Panc1 (cell line): ENCODE measurements at regions not wholly inside any gene's neighbourhood (a gene's known extent, or its start where the extent isn't known, plus 50 kb on each side); places are given as distances from the start of the nearest gene placed in this dataset.

ENCODE experiments used
- ATAC-seq: fragments of 200-7000 bp; cut with Tn5 transposase; 2 replicates; pipeline ENCODE4 v1.9.1; 2020; ENCODE audit warnings: mild to moderate bottlenecking, moderate library complexity
- BruUV-seq: library from RNA; stranded (reverse); fragments of 400-500 nt; replicated peaks from 2 replicates; lab custom pipeline; 2021; lab: Mats Ljungman, UMichigan
- CTCF ChIA-PET: fragments of 300-600 bp; sonication (Branson Sonifier 250); formaldehyde crosslinking; loops from one replicate; lab custom pipeline; 2022; ENCODE audit warnings: antibody characterized with exemption; lab: Charles Lee
- POLR2A ChIA-PET: fragments of 300-600 bp; sonication (Branson Sonifier 250); formaldehyde crosslinking; loops from one replicate; lab custom pipeline; 2022; ENCODE audit warnings: antibody characterized with exemption; lab: Charles Lee
- DNase-seq: peaks from one replicate; pipeline ENCODE4 v3.0.0-alpha.2; 2010; ENCODE audit warnings: low read depth, low spot score
- H3K27ac ChIP-seq: 2 replicates; pipeline ENCODE4 v1.5.1; 2011; ENCODE audit warnings: mild to moderate bottlenecking, low read length, inconsistent platforms
- H3K27me3 ChIP-seq: fragments of 200-500 bp; sonication (Bioruptor generic); 2 replicates; pipeline ENCODE4 v1.6.0; 2014; ENCODE audit warnings: low read length, inconsistent platforms; ENCODE audit not compliant: control insufficient read depth, insufficient read depth
- H3K36me3 ChIP-seq: fragments of 200-500 bp; sonication (Bioruptor generic); 2 replicates; pipeline ENCODE4 v1.5.1; 2014; ENCODE audit warnings: inconsistent platforms, mild to moderate bottlenecking, low read length, moderate library complexity; ENCODE audit not compliant: control insufficient read depth, insufficient read depth
- H3K4me1 ChIP-seq: 2 replicates; pipeline ENCODE4 v1.5.1; 2011; ENCODE audit warnings: inconsistent platforms, mild to moderate bottlenecking, low read length, moderate library complexity; ENCODE audit not compliant: control insufficient read depth, insufficient read depth
- H3K4me3 ChIP-seq, 2 experiments: 2 replicates each; pipeline ENCODE4 v1.5.1; 2011 to 2012; ENCODE audit warnings: low read depth in 2 of 2, low read length in 2 of 2, mild to moderate bottlenecking in 2 of 2, inconsistent platforms in 1 of 2, moderate library complexity in 1 of 2
- H3K9me3 ChIP-seq: fragments of 200-500 bp; sonication (Bioruptor generic); 2 replicates; pipeline ENCODE4 v1.5.1; 2014; ENCODE audit warnings: low read depth, mild to moderate bottlenecking, inconsistent platforms, low read length, moderate library complexity; ENCODE audit not compliant: control insufficient read depth, insufficient read depth
- POLR2AphosphoS5 ChIP-seq: IDR thresholded peaks from 2 replicates; pipeline ENCODE4 v1.6.1; 2012; ENCODE audit warnings: mild to moderate bottlenecking, low read depth, low read length, moderate library complexity
- REST ChIP-seq, 2 experiments: IDR thresholded peaks; 2 replicates each; pipeline ENCODE4 v1.6.1; 2011 to 2012; ENCODE audit warnings: low read depth in 2 of 2, control low read depth in 1 of 2, low read length in 1 of 2, mild to moderate bottlenecking in 1 of 2, moderate library complexity in 1 of 2; ENCODE audit not compliant: insufficient read depth in 1 of 2
- SIN3A ChIP-seq: IDR thresholded peaks from 2 replicates; pipeline ENCODE4 v1.6.1; 2012; ENCODE audit warnings: low read depth, mild to moderate bottlenecking, low read length, moderate library complexity, borderline replicate concordance; ENCODE audit not compliant: insufficient read depth
- TCF7L2 ChIP-seq: IDR thresholded peaks from 2 replicates; pipeline ENCODE4 v1.6.1; 2011; ENCODE audit warnings: mild to moderate bottlenecking, low read depth, low read length, inconsistent platforms
- in situ Hi-C: cut with HindIII; loops from 2 replicates; pipeline ENCODE4 v1.10.0; 2016; ENCODE audit warnings: low sequenced_read_pairs, low pct_unique_long_range_greater_than_20kb
- intact Hi-C: fragments of 100-400 bp; cut with micrococcal nuclease; formaldehyde crosslinking; loops from one replicate; pipeline ENCODE4 v1.10.0; 2022; ENCODE audit not compliant: unreplicated experiment
- TF ChIP-seq, protein P1 (sequence below): fragments of 450-650 bp; IDR thresholded peaks from 2 replicates; pipeline ENCODE4 v1.5.1; 2017; ENCODE audit warnings: mild to moderate bottlenecking

DNA sequence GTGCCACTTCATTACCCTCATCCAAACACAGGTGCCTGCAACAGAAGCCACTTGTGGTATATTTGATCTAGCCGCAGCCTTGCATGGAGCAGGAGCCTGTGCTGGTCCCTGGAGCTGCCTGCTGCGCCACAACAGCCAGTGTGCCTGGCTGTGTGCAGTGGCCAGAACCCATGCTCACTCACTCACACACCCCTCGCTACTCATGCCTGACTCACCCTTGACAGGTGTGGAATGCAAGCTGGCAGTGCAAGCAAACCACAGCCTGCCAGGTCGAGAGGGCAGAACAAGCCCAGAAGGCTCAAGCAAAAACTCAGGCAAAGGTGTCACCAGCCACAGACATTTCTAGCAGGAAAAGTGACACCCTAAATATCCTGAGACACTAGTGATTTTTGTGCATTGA lies 1510.9 kb downstream of the KCNT2 start:
- BruUV-seq = no TSS peak
- CTCF ChIA-PET = no interaction called here
- Histone ChIP-seq H3K9me3 (no peaks in the 10 kb centered on the region), H3K4me1 (no peaks in the 10 kb centered on the region), H3K27me3 (no peaks in the 10 kb centered on the region), H3K4me3 (no peak overlapping the region), H3K27ac (no peak overlapping the region), H3K36me3 (no peaks in the 10 kb centered on the region)
- ATAC-seq (no peak), DNase-seq (no peak)
- POLR2A ChIA-PET = no interaction called here
- TF ChIP-seq REST (IDR thresholded peaks at IDR 0.05; ENCODE audit: insufficient read depth in 1 of 2, low read depth in 2 of 2, low read length in 1 of 2) = no peak
- TF ChIP-seq SIN3A = no peak
- TF ChIP-seq TCF7L2 = no peak
- TF ChIP-seq, protein P1, sequence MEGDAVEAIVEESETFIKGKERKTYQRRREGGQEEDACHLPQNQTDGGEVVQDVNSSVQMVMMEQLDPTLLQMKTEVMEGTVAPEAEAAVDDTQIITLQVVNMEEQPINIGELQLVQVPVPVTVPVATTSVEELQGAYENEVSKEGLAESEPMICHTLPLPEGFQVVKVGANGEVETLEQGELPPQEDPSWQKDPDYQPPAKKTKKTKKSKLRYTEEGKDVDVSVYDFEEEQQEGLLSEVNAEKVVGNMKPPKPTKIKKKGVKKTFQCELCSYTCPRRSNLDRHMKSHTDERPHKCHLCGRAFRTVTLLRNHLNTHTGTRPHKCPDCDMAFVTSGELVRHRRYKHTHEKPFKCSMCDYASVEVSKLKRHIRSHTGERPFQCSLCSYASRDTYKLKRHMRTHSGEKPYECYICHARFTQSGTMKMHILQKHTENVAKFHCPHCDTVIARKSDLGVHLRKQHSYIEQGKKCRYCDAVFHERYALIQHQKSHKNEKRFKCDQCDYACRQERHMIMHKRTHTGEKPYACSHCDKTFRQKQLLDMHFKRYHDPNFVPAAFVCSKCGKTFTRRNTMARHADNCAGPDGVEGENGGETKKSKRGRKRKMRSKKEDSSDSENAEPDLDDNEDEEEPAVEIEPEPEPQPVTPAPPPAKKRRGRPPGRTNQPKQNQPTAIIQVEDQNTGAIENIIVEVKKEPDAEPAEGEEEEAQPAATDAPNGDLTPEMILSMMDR = no peak
- intact Hi-C loops = no loop called here
- in situ Hi-C loops = no loop called here

DNA sequence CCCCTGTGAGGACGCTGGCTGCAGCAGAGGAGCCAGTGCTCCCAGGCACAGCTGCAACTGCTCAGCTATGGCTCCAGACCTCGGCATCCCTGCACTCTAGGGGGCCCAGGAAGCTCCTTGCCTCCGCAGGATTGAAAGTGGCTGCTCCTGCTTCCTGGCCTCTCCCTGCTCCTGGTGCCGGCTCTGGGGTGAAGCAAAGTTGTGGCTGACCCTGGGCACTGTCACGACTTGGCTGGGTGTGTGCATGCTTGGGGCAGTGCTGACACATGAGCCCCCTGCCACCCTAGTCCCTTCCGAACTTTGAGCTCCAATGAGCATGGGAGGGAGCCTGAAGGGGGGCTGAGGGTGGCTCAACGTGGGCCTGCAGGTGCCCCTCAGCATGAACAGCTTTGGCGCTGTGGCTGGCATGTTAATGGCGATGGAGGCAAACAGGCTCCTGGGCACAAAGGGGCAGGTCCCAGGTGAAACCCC lies 1512.2 kb downstream of the KCNT2 start:
- DNase-seq (no peak), ATAC-seq (no peak)
- ChIA-PET CTCF (no interaction called here), POLR2A (no interaction called here)
- H3K4me1 ChIP-seq = no peaks in the 10 kb centered on the region
- no peak overlapping the region for H3K4me3 ChIP-seq
- in situ Hi-C loops = no loop called here
- intact Hi-C loops = no loop called here
- H3K9me3 ChIP-seq = no peaks in the 10 kb centered on the region
- TF ChIP-seq SIN3A (no peak), POLR2AphosphoS5 (no peak)
- TF ChIP-seq, protein P1 = no peak
- H3K27ac ChIP-seq = no peak overlapping the region
- no peaks in the 10 kb centered on the region for H3K27me3 ChIP-seq
- BruUV-seq = no TSS peak
- no peaks in the 10 kb centered on the region for H3K36me3 ChIP-seq

- Histone ChIP-seq H3K27ac (no peak overlapping the region), H3K4me3 (no peak overlapping the region), H3K27me3 (no peaks in the 10 kb centered on the region), H3K9me3 (no peaks in the 10 kb centered on the region), H3K36me3 (no peaks in the 10 kb centered on the region), H3K4me1 (no peaks in the 10 kb centered on the region)
- BruUV-seq = no TSS peak
- intact Hi-C loops (no loop called here), in situ Hi-C loops (no loop called here)
- TF ChIP-seq TCF7L2 (no peak), SIN3A (no peak), POLR2AphosphoS5 (no peak), REST (IDR thresholded peaks at IDR 0.05; ENCODE audit: insufficient read depth in 1 of 2, low read depth in 2 of 2, low read length in 1 of 2) (no peak)
- TF ChIP-seq, protein P1 = no peak
- POLR2A ChIA-PET = no interaction called here
- DNase-seq (no peak), ATAC-seq (no peak)
- CTCF ChIA-PET = no interaction called here
Measured at GRCh38 chr1:195085196-195085595, 1523.0 kb downstream of the KCNT2 start.
